ENCODE measurements at regions not wholly inside any gene's neighbourhood (a gene's known extent, or its start where the extent isn't known, plus 50 kb on each side); places are given as distances from the start of the nearest gene placed in this dataset.

DNA sequence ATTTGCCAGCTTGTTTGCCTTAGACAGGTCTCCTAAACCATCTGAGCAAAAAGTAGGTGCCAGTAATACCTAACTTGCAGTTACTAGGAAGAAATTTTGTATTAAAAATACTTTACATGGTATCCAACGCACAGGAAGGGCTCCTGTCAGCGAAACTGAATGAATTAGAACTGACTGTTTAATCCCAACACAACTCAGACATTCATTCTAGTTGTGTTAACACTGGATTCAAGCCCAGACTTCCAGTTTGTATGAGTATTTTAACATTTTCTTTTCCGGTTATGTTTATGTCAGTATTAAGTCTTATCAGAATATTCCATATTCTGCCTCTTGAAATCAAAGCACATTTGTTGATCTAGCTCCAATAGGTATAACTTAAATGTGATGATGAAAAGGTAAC lies 82.0 kb upstream of the SOX2 start:
- TF ChIP-seq, protein P1, sequence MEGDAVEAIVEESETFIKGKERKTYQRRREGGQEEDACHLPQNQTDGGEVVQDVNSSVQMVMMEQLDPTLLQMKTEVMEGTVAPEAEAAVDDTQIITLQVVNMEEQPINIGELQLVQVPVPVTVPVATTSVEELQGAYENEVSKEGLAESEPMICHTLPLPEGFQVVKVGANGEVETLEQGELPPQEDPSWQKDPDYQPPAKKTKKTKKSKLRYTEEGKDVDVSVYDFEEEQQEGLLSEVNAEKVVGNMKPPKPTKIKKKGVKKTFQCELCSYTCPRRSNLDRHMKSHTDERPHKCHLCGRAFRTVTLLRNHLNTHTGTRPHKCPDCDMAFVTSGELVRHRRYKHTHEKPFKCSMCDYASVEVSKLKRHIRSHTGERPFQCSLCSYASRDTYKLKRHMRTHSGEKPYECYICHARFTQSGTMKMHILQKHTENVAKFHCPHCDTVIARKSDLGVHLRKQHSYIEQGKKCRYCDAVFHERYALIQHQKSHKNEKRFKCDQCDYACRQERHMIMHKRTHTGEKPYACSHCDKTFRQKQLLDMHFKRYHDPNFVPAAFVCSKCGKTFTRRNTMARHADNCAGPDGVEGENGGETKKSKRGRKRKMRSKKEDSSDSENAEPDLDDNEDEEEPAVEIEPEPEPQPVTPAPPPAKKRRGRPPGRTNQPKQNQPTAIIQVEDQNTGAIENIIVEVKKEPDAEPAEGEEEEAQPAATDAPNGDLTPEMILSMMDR (IDR thresholded peaks at IDR 0.05; ENCODE audit: low read length, missing control alignments), result no peak
- no peak for DNase-seq (ENCODE audit: low read depth)
- no peak overlapping the region for H3K4me3 ChIP-seq (replicated peaks; ENCODE audit: low read depth, low read length)

DNA sequence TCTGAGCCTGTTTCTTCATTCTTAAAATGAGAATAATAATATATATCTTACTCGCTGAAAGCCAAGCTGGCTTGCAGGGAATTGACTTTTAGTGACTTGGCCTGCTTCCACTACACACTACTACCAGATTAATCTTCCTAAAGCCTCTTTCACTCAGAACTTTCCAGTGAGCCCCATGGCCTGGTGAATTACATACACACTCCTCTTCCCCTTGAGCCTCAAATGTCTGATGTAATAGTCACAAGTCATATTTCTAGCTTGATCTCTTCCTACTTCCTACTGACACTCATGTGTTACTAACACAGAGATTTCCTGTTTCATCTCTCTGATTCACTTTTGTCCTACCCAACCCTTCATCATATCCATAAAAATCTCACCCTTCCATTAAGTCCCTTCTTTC lies 82.7 kb upstream of the SOX2 start:
- H3K4me3 ChIP-seq (replicated peaks; ENCODE audit: low read depth, low read length), result no peak overlapping the region
- TF ChIP-seq, protein P1 (IDR thresholded peaks at IDR 0.05; ENCODE audit: low read length, missing control alignments), result no peak
- DNase-seq (ENCODE audit: low read depth), result peak; percentile 52

DNA sequence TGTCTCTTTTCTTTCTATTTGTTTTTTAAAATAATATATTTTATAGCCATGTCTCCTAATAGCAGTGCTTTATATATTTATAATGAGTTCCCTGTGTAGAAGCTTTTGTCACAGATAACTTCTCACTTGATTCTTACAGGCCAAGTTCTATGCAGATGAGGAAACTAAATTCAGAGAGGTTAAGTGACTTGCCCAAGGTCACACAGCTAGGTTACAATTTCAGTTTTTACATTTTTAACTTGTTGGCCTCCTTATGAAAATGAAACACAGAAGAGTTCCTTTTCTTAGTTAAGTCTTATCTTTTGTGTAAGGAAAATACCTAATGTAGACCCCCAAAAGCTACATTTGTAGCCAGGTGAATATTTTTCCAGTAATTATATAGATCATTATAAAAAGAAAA lies 83.3 kb upstream of the SOX2 start:
- H3K4me3 ChIP-seq (replicated peaks; ENCODE audit: low read depth, low read length), result no peak overlapping the region
- DNase-seq (ENCODE audit: low read depth), result no peak
- TF ChIP-seq, protein P1 (IDR thresholded peaks at IDR 0.05; ENCODE audit: low read length, missing control alignments), result no peak

DNA sequence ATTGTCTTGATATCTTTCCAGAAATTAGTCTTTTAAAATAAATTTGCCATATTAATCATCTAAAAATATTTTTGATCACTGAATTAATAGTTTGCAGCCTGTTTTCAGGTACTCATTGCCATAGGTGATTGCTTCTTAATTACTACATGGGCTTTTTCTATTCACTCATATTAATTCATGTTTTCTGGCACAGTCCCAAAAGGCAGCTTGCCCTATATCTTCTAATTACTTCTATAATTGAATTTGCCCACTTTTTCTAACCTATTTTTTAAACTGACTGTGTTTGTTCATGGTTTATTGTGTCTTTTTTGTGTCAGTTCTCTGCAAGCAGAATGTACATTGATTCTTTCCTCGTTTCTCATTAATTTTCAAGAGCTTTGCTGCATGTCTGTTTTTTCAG lies 85.7 kb upstream of the SOX2 start:
- no peak for DNase-seq (ENCODE audit: low read depth)
- TF ChIP-seq, protein P1 (IDR thresholded peaks at IDR 0.05; ENCODE audit: low read length, missing control alignments), result no peak
- no peak overlapping the region for H3K4me3 ChIP-seq (replicated peaks; ENCODE audit: low read depth, low read length)

DNA sequence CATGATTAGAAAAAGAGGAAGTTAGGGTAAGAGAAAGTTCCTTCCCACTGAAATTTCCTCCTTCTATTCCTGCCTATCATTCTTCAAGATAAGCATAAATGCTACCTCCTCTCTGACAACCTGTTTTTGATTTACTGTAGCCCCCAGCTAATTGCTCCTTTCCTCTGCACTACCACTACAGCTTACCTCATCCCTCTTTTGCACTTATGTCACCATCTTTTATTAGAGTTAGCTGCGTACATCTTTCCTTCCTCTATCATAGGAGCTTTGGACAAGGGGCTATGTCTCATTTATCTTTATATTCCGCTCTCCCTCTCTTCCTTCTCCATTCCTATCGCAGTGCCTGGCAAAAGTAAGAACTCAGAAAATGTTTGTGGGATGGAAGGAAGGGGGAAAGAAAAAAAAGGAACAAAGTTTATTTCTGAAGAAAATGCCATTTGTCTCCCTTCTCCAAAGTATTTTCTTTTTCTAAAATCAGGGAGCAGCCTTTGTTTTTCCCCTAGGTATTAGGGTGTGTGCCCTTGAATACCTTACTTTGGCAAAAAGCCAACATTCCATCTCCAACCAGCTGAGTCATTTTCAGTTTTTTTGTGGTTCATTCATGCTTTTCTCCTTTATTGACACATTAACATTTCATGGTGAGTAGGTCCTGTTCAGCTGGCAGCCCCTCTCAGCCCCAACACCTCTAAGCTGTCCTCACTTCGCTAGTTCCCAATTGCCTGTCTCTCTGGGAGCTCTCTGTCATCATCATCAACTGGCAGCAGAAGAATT lies 87.6 kb upstream of the SOX2 start:
- no peak overlapping the region for H3K4me3 ChIP-seq (replicated peaks; ENCODE audit: low read depth, low read length)
- TF ChIP-seq, protein P1 (IDR thresholded peaks at IDR 0.05; ENCODE audit: low read length, missing control alignments), result no peak
- peak; percentile 46 for DNase-seq (ENCODE audit: low read depth)

DNA sequence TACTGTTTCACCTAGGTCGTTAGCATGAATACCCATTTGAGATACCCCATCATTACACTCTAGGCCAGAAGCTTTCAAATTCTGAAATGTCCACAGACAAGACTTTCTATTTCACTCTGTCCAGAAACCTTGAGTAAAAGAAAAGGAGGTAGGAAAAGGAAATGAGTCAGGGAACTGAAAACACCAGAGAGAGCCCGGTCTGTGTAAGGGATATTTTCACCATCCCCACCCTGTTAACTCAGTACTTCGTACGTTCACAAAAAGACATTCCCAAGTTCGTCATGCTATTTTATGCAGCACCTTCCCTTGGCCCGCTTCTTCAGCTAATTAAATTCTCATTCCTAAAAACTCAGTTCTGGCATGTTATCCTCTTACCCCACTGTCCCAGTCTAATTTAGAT lies 89.4 kb upstream of the SOX2 start:
- TF ChIP-seq, protein P1 (IDR thresholded peaks at IDR 0.05; ENCODE audit: low read length, missing control alignments), result no peak
- H3K4me3 ChIP-seq (replicated peaks; ENCODE audit: low read depth, low read length), result no peak overlapping the region
- DNase-seq (ENCODE audit: low read depth), result peak; percentile 59

DNA sequence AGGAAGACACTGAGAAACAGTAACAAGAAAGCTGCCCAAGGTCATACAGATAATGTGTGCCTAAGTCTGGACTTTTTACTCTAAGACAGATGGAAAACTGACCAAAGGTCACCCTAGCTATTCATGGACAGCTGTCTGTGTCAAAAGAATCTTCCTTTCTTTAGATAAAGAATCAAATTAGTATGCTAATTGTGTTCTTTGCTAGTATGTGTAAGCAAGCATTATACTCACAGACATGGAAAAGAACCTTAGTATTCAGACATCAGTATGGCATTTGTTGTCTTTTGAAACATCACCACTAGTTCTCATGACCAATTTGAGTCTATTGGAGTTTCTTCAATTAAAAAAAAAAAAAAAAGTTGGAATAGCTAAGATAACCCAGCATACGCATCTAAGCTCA lies 91.8 kb upstream of the SOX2 start:
- no peak for DNase-seq (ENCODE audit: low read depth)
- TF ChIP-seq, protein P1 (IDR thresholded peaks at IDR 0.05; ENCODE audit: low read length, missing control alignments), result no peak
- H3K4me3 ChIP-seq (replicated peaks; ENCODE audit: low read depth, low read length), result no peak overlapping the region
